HEK293 (cell line): ENCODE measurements at regions not wholly inside any gene's neighbourhood (a gene's known extent, or its start where the extent isn't known, plus 50 kb on each side); places are given as distances from the start of the nearest gene placed in this dataset.

ENCODE experiments used
- ZBTB17 ChIP-seq: fragments of 450-650 bp; formaldehyde crosslinking; IDR thresholded peaks from 2 replicates; pipeline ENCODE4 v1.5.1; 2016; ENCODE audit warnings: missing biosample characterization, missing genetic modification characterization
- ZNF707 ChIP-seq: fragments of 450-650 bp; formaldehyde crosslinking; IDR thresholded peaks from 2 replicates; pipeline ENCODE4 v1.5.1; 2016; ENCODE audit warnings: missing biosample characterization, missing genetic modification characterization
- ZNF768 ChIP-seq: fragments of 450-650 bp; formaldehyde crosslinking; IDR thresholded peaks from 2 replicates; pipeline ENCODE4 v1.5.1; 2018; ENCODE audit warnings: missing biosample characterization, mild to moderate bottlenecking, missing genetic modification characterization
- TF ChIP-seq, protein P1 (sequence below): fragments of 450-650 bp; formaldehyde crosslinking; IDR thresholded peaks from 2 replicates; pipeline ENCODE4 v1.5.1; 2016; ENCODE audit warnings: missing biosample characterization, missing genetic modification characterization
- TF ChIP-seq, protein P2 (sequence below): IDR thresholded peaks from 2 replicates; pipeline ENCODE4 v1.6.1; 2011; ENCODE audit warnings: mild to moderate bottlenecking, low read depth, low read length, borderline replicate concordance

DNA sequence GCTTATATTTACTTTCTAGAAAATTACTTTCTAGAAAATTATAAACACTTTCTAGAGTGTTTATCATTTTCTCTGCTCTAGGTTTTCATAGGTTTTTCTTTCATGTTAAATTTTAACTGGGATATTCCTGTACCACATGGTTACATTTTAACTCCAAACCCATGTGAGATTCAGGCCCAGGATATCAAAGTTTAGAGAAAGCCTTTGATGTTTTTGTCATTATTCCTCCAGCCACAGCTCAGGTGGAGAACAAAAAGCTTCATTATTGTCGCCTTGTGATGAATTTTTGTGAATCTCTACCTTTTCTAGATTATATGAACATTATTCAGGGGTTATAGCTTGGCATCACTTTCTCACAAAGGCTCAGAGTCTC is 816.0 kb downstream of the SQOR start:
- TF ChIP-seq ZBTB17 = no peak
- no peak for TF ChIP-seq ZNF768 (tag by site-specific recombination)
- TF ChIP-seq, protein P1, sequence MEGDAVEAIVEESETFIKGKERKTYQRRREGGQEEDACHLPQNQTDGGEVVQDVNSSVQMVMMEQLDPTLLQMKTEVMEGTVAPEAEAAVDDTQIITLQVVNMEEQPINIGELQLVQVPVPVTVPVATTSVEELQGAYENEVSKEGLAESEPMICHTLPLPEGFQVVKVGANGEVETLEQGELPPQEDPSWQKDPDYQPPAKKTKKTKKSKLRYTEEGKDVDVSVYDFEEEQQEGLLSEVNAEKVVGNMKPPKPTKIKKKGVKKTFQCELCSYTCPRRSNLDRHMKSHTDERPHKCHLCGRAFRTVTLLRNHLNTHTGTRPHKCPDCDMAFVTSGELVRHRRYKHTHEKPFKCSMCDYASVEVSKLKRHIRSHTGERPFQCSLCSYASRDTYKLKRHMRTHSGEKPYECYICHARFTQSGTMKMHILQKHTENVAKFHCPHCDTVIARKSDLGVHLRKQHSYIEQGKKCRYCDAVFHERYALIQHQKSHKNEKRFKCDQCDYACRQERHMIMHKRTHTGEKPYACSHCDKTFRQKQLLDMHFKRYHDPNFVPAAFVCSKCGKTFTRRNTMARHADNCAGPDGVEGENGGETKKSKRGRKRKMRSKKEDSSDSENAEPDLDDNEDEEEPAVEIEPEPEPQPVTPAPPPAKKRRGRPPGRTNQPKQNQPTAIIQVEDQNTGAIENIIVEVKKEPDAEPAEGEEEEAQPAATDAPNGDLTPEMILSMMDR (tag by site-specific recombination) = no peak
- TF ChIP-seq, protein P2, sequence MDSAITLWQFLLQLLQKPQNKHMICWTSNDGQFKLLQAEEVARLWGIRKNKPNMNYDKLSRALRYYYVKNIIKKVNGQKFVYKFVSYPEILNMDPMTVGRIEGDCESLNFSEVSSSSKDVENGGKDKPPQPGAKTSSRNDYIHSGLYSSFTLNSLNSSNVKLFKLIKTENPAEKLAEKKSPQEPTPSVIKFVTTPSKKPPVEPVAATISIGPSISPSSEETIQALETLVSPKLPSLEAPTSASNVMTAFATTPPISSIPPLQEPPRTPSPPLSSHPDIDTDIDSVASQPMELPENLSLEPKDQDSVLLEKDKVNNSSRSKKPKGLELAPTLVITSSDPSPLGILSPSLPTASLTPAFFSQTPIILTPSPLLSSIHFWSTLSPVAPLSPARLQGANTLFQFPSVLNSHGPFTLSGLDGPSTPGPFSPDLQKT = no peak
- no peak for TF ChIP-seq ZNF707 (tag by site-specific recombination)
